ENCODE measurements at regions not wholly inside any gene's neighbourhood (a gene's known extent, or its start where the extent isn't known, plus 50 kb on each side); places are given as distances from the start of the nearest gene placed in this dataset.
"Not testable (repeated sequence)": the region's sequence is repeated elsewhere in the genome, so short reads cannot be mapped to it uniquely, and the experiment has no call there.

GRCh38 chr14:34299360-34299759, 162.7 kb downstream of the SPTSSA start:
- H3K27ac ChIP-seq = no peak overlapping the region
- no peak for TF ChIP-seq CTCF (conservative IDR thresholded peaks at IDR 0.05)

GRCh38 chr14:34297786-34298520, 164.1 kb downstream of the SPTSSA start:
- H3K27ac ChIP-seq = no peak overlapping the region
- TF ChIP-seq CTCF (conservative IDR thresholded peaks at IDR 0.05) = no peak

- TF ChIP-seq CTCF (conservative IDR thresholded peaks at IDR 0.05) = no peak
- no peak overlapping the region for H3K27ac ChIP-seq
Measured at GRCh38 chr14:34283590-34283989, 178.4 kb downstream of the SPTSSA start.

- TF ChIP-seq CTCF (conservative IDR thresholded peaks at IDR 0.05) = no peak
Measured at GRCh38 chr14:34277191-34277590, 184.8 kb downstream of the SPTSSA start.

GRCh38 chr14:34275530-34275929, 186.5 kb downstream of the SPTSSA start:
- H3K27ac ChIP-seq = peak overlapping the region; percentile 24
- no peak for TF ChIP-seq CTCF (conservative IDR thresholded peaks at IDR 0.05)

More at GRCh38 chr14:34277191-34277590, 184.8 kb downstream of the SPTSSA start:
- H3K27ac ChIP-seq = peak overlapping the region; percentile 24; the same call in 1 of the 2 replicates

- TF ChIP-seq CTCF (conservative IDR thresholded peaks at IDR 0.05) = no peak
- H3K27ac ChIP-seq = peak overlapping the region; percentile 24
Measured at GRCh38 chr14:34275078-34275477, 187.0 kb downstream of the SPTSSA start.

- not testable (repeated sequence) for H3K27ac ChIP-seq
Measured at GRCh38 chr14:34273716-34274115, 188.3 kb downstream of the SPTSSA start.

- H3K27ac ChIP-seq = no peak overlapping the region
- no peak for TF ChIP-seq CTCF (conservative IDR thresholded peaks at IDR 0.05)
Measured at GRCh38 chr14:34270361-34270760, 191.7 kb downstream of the SPTSSA start.

Measured in VCaP (cell line).